PFSK-1 (cell line): ENCODE measurements at regions not wholly inside any gene's neighbourhood (a gene's known extent, or its start where the extent isn't known, plus 50 kb on each side); places are given as distances from the start of the nearest gene placed in this dataset.

ENCODE experiments used
- FOXP2 ChIP-seq: optimal IDR thresholded peaks from 2 replicates; pipeline ENCODE3; 2011; ENCODE audit warnings: borderline replicate concordance, control low read depth, inconsistent platforms; ENCODE audit not compliant: insufficient read depth; ENCODE audit errors: extremely low read length, extremely low read depth
- POLR2AphosphoS5 ChIP-seq: IDR thresholded peaks from 2 replicates; pipeline ENCODE4 v1.6.1; 2012; ENCODE audit warnings: low read depth, mild to moderate bottlenecking, control low read depth, low read length, moderate library complexity
- REST ChIP-seq, 2 experiments: IDR thresholded peaks; 2 replicates each; pipeline versions ENCODE4 v1.6.1 to v1.8.0; 2011 to 2012; ENCODE audit warnings: low read depth in 2 of 2, low read length in 2 of 2, control low read depth in 1 of 2, inconsistent platforms in 1 of 2, mild to moderate bottlenecking in 1 of 2, moderate library complexity in 1 of 2; ENCODE audit not compliant: insufficient read depth in 1 of 2
- SIN3A ChIP-seq: IDR thresholded peaks from 2 replicates; pipeline ENCODE4 v1.6.1; 2012; ENCODE audit warnings: mild to moderate bottlenecking, low read length, moderate library complexity, borderline replicate concordance; ENCODE audit not compliant: insufficient read depth
- TAF1 ChIP-seq: IDR thresholded peaks from 2 replicates; pipeline ENCODE4 v1.6.1; 2012; ENCODE audit warnings: low read length, control low read depth, borderline replicate concordance; ENCODE audit not compliant: insufficient read depth

DNA sequence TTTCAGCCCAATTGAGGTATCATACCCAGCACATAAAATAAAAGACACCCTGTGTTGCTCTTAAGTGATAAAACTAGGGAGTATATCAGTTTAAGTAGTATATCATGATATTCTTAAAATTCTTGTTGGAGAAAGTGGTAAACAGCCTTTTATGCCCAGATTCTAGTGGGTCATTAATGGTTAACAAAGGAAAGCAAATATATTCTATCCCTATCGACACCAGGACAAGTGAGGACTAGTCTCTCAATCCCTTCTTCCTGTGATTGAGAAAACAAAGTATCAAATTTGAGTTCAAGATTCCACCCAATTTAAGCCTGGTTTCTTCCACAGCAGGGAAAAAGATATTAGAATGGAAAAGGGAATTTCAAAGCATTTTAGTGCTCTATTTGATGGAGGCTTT lies 142.4 kb upstream of the IL12A start:
- TF ChIP-seq REST (IDR thresholded peaks at IDR 0.05; ENCODE audit: insufficient read depth in 1 of 2, low read depth in 2 of 2, low read length in 2 of 2) (no peak), TAF1 (no peak), POLR2AphosphoS5 (no peak), FOXP2 (no peak), SIN3A (no peak)
